AG09319 (cell line): ENCODE measurements at regions not wholly inside any gene's neighbourhood (a gene's known extent, or its start where the extent isn't known, plus 50 kb on each side); places are given as distances from the start of the nearest gene placed in this dataset.

Experiments
- DNase-seq: peaks from one replicate; pipeline ENCODE4 v3.0.0-alpha.2; 2010; ENCODE audit warnings: low read depth; ENCODE audit errors: extremely low read depth
- TF ChIP-seq, protein P1 (sequence below): IDR thresholded peaks from 2 replicates; pipeline ENCODE4 v1.5.1; 2011; ENCODE audit warnings: low read depth, mild to moderate bottlenecking, inconsistent platforms, low read length, moderate library complexity

DNA sequence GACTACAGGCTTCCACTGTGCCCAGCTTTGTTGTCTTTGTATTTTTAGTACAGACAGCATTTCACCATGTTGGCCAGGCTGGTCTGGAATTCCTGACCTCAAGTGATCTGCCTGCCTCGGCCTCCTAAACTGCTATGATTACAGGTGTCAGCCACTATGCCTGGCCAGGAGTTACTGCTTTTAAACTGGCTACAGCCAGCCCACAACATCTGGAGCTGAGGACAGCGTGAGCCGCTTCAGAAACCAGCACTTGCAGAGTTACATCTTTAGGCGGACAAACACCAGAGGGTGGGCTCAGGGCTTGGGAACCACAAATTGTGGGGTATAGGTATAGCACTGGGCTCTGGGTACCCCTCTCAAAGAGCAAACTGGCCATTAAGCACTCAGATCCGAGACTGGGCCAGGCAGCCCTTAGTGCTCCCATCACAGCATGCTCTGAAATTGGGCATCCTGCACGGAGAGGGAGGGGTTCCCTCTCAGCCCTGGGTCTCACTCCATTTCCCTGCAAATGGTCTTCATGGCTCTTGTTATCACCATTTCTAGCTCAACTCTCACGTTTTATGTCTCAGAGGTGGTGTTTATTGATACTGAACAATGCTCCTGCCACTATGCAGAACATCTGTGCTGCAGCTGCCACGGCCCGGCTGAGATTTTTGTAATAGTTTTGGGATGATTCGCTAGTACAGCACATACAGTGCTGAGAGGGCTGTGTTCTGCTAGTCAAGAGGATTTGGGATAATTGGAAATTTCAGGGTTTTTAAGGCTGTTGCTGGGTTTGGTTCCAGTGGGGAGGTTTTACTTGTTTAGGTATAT, 146.4 kb upstream of the LYZL2 start:
- DNase-seq = no peak
- TF ChIP-seq, protein P1, sequence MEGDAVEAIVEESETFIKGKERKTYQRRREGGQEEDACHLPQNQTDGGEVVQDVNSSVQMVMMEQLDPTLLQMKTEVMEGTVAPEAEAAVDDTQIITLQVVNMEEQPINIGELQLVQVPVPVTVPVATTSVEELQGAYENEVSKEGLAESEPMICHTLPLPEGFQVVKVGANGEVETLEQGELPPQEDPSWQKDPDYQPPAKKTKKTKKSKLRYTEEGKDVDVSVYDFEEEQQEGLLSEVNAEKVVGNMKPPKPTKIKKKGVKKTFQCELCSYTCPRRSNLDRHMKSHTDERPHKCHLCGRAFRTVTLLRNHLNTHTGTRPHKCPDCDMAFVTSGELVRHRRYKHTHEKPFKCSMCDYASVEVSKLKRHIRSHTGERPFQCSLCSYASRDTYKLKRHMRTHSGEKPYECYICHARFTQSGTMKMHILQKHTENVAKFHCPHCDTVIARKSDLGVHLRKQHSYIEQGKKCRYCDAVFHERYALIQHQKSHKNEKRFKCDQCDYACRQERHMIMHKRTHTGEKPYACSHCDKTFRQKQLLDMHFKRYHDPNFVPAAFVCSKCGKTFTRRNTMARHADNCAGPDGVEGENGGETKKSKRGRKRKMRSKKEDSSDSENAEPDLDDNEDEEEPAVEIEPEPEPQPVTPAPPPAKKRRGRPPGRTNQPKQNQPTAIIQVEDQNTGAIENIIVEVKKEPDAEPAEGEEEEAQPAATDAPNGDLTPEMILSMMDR = no peak

DNA sequence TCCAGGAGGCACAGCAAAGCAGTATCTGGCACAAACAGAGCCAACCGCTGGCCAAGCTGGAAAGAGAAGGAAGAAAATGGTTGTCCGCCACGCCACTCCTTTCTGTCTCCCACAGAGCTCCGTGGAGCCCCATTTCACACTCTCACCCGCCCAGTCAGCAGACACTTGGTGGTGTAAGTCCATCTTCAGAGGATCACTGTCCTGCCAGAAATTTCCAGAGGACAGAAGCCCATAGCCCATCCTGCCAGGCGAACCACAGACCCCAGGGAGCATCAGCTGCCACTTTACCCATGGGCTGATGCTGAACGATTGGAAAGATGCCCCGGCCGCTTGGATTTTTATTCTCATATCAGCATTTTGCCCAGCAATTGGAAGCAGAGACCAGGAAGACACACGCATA, 144.7 kb upstream of the LYZL2 start:
- TF ChIP-seq, protein P1 = no peak
- DNase-seq = no peak

DNA sequence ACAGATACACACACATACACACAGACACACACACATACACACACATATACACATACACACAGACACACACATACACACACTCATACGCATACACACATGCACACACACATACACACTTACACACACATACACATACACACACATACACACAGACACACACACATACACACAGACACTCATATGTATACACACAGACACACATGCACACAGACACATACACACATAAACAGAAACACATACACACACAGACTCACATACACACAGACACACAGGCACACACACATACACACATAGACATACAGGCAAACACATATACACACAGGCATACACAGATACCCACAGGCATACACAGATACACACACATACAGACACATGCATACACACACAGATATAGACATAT, 143.9 kb upstream of the LYZL2 start:
- TF ChIP-seq, protein P1 = no peak

DNA sequence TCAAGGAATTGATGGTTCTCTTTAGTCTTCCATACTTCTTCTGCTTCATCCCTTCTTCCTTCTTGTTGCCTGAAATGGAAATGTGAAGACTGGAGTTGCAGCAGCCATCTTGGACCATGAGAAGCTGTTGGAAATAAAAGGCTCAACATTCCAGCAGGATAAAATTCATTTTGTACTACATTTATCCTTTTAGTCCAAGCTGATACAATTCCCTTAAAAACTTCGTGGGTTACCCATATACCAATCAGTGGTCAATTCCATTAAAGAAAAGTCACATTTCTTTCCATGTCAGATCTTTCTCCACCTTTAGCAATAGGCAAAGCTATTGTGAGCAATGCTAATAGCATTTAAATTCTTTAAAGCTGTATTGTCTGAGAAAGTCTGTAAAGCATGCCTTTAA, 141.3 kb upstream of the LYZL2 start:
- TF ChIP-seq, protein P1 = no peak
- no peak for DNase-seq

More for the DNA sequence above, 143.9 kb upstream of the LYZL2 start:
- no peak for DNase-seq

DNA sequence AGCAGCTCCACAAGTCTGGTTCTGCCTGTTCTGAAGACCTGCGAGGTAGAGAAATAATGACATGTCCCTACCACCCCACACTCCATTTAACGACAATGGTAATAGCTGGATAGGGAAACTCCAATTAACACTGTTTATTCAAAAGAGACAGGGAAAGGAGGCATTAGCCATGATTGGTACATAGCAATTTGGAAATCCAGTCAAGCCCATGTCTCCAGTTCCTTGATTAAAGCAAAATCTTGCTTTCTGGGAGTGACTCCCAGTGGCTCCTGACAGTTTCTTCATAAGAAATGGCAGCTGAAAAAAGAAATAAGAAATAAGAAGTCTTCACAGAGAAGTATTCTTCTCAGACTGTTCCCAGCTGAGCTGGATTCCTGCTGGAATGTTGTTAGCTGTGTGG, 140.7 kb upstream of the LYZL2 start:
- no peak for DNase-seq
- TF ChIP-seq, protein P1 = no peak

DNA sequence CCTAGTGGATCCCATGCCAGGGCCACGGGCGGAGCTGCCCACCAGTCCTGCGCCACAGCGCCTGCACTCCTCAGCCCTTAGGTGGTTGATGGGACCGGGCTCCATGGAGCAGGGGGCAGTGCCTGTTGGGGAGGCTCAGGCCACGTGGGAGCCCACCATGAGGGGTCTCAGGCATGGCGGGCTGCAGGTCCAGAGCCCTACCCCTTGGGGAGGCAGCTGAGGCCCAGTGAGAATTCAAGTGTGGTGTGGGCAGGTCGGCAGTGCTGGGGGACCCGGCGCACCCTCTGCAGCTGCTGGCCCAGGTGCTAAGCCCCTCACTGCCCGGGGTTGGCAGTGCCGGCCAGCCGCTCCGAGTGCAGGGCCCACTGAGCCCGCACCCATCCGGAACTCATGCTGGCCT, 139.8 kb upstream of the LYZL2 start:
- TF ChIP-seq, protein P1 = no peak
- no peak for DNase-seq

DNA sequence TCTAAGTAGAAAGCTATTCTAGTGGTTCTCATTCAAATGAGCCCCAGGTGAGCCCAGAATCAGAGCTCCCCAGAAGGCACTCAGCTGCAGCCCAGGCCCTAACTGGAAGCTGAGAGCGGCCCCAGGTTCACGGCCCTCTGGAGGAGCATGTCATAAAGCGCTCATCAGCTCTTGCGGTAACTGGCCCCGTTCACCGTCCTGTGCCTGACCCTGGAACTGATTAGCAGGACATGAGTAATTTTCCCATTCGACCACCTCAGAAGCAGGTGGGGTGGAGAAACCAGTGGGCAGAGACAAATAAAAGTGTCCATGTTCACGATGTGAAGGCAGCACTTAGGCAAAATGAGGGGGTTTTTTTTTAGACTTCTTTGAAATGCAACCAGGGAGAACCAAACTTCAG, 136.1 kb upstream of the LYZL2 start:
- DNase-seq = no peak
- TF ChIP-seq, protein P1 = no peak
